Immature natural killer cell (primary cell): ENCODE measurements at regions not wholly inside any gene's neighbourhood (a gene's known extent, or its start where the extent isn't known, plus 50 kb on each side); places are given as distances from the start of the nearest gene placed in this dataset.
"Not testable (repeated sequence)": the region's sequence is repeated elsewhere in the genome, so short reads cannot be mapped to it uniquely, and the experiment has no call there.

Experiments
- DNase-seq, 3 donors: peaks; one replicate each; pipeline ENCODE4 v3.0.0; 2022; ENCODE audit warnings: mixed read lengths in 1 of 3
- H3K27ac Mint-ChIP-seq, 6 donors: one replicate each; pipeline ENCODE4 v1.8.0; 2020; ENCODE audit warnings: mixed read lengths in 6 of 6, mild to moderate bottlenecking in 5 of 6, inconsistent platforms in 4 of 6, moderate library complexity in 3 of 6
- H3K27me3 Mint-ChIP-seq, 3 donors: one replicate each; pipeline ENCODE4 v1.8.0; 2020 to 2021; ENCODE audit warnings: low read depth in 3 of 3, mild to moderate bottlenecking in 3 of 3, mixed read lengths in 3 of 3, moderate library complexity in 3 of 3, inconsistent platforms in 1 of 3
- H3K36me3 Mint-ChIP-seq, 3 donors: one replicate each; pipeline ENCODE4 v1.8.0; 2020; ENCODE audit warnings: mixed read lengths in 3 of 3, inconsistent platforms in 2 of 3, mild to moderate bottlenecking in 2 of 3
- H3K4me1 Mint-ChIP-seq, 2 donors: one replicate each; pipeline ENCODE4 v1.8.0; 2020; ENCODE audit warnings: inconsistent platforms in 2 of 2, mild to moderate bottlenecking in 2 of 2, mixed read lengths in 2 of 2, moderate library complexity in 1 of 2
- H3K4me3 Mint-ChIP-seq, 5 donors: one replicate each; pipeline ENCODE4 v1.8.0; 2020; ENCODE audit warnings: mild to moderate bottlenecking in 5 of 5, mixed read lengths in 5 of 5, inconsistent platforms in 3 of 5, moderate library complexity in 3 of 5
- H3K9me3 Mint-ChIP-seq, 6 donors: one replicate each; pipeline ENCODE4 v1.8.0; 2020; ENCODE audit warnings: mild to moderate bottlenecking in 6 of 6, mixed read lengths in 6 of 6, inconsistent platforms in 4 of 6, moderate library complexity in 3 of 6

GRCh38 chr7:96800122-96800521 is 90.5 kb upstream of the SEM1 start:
- Mint-ChIP-seq H3K4me3 (no peak overlapping the region), H3K9me3 (no peaks in the 10 kb centered on the region), H3K36me3 (no peaks in the 10 kb centered on the region), H3K27ac (no peak overlapping the region), H3K27me3 (peaks cover 6 to 12% (median 10%) of the 10 kb centered on the region in 3 donors), H3K4me1 (no peaks in the 10 kb centered on the region)
- DNase-seq, result no peak

DNA sequence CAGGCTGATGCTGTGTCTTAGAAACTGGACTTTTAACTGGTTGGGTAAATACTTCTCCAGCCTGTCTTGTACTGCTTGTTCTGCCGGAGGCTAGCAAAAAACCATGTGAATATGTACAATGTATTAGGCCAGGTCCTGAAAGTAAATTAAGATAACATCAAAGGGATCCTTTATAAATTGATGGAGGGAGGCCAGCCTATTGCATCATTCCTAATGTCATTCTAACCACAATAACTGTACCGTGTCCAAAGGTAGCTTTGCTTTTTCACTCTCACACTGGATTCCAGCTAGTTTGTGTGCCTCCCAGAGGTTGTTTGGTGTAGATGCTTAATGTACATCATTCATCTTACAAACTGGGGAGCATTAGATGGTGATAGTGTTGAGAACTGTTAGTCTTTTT is 91.2 kb upstream of the SEM1 start:
- Mint-ChIP-seq H3K36me3 (no peaks in the 10 kb centered on the region), H3K9me3 (no peaks in the 10 kb centered on the region), H3K4me1 (no peaks in the 10 kb centered on the region), H3K27ac (no peak overlapping the region), H3K4me3 (no peak overlapping the region), H3K27me3 (peaks cover 6 to 14% (median 10%) of the 10 kb centered on the region in 3 donors)
- DNase-seq, result no peak

DNA sequence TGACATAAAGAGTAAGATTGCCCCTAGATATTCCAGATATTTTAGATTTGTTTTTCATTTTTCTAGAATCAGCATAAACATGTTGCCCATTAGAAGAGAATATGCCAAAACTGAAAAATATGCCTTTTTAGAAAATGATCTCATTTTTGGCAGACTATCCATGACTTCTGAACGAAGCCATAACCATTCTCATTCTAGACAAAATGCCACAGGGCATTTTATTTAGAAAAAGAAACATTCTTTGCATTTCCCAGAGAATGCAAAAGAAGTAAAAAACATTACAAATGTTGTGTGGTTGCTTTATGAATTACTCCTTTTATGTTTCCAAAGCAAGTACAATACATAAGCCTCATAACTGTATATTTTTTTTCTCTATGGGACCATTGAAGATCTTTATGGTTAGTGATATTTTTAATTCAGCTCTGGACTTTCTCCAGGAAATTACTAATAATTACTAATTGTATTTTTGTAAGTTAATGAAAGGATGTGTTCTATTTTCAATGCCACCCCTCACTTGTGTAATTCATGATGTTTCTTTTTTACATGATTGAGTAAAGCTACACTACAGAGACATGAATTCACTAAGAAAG is 109.6 kb upstream of the SEM1 start:
- Mint-ChIP-seq H3K4me3 (no peak overlapping the region), H3K27me3 (peaks cover 3 to 14% (median 10%) of the 10 kb centered on the region in 3 donors), H3K4me1 (peaks cover 0 to under 1% of the 10 kb centered on the region in 2 donors), H3K9me3 (peaks cover 0 to 5% (median 0%) of the 10 kb centered on the region in 6 donors), H3K36me3 (no peaks in the 10 kb centered on the region), H3K27ac (no peak overlapping the region)
- DNase-seq, result no peak

- H3K9me3 Mint-ChIP-seq, DNase-seq, H3K27ac Mint-ChIP-seq, H3K4me3 Mint-ChIP-seq, H3K36me3 Mint-ChIP-seq: not testable (repeated sequence)
- Mint-ChIP-seq H3K4me1 (peaks cover 13 to 16% of the 10 kb centered on the region in 2 donors), H3K27me3 (peaks cover 0 to 20% (median 8%) of the 10 kb centered on the region in 3 donors)
Measured at GRCh38 chr7:96821131-96821530, 111.5 kb upstream of the SEM1 start.

- H3K27me3 Mint-ChIP-seq, result peaks cover 0 to 14% (median 8%) of the 10 kb centered on the region in 3 donors
- no peak overlapping the region for H3K27ac Mint-ChIP-seq
- H3K4me1 Mint-ChIP-seq, result peaks cover 16 to 18% of the 10 kb centered on the region in 2 donors
- no peak overlapping the region for H3K4me3 Mint-ChIP-seq
- peaks cover 0 to 5% (median 0%) of the 10 kb centered on the region in 6 donors for H3K9me3 Mint-ChIP-seq
- no peak for DNase-seq
- H3K36me3 Mint-ChIP-seq, result no peaks in the 10 kb centered on the region
Measured at GRCh38 chr7:96822824-96823223, 113.2 kb upstream of the SEM1 start.

- peaks cover 16 to 18% of the 10 kb centered on the region in 2 donors for H3K4me1 Mint-ChIP-seq
- peaks cover 0 to 14% (median 8%) of the 10 kb centered on the region in 3 donors for H3K27me3 Mint-ChIP-seq
- no peak overlapping the region for H3K4me3 Mint-ChIP-seq
- H3K36me3 Mint-ChIP-seq, result no peaks in the 10 kb centered on the region
- H3K9me3 Mint-ChIP-seq, result peaks cover 0 to 4% (median 0%) of the 10 kb centered on the region in 6 donors
- H3K27ac Mint-ChIP-seq, result no peak overlapping the region
- no peak for DNase-seq
Measured at GRCh38 chr7:96823274-96823673, 113.6 kb upstream of the SEM1 start.

DNA sequence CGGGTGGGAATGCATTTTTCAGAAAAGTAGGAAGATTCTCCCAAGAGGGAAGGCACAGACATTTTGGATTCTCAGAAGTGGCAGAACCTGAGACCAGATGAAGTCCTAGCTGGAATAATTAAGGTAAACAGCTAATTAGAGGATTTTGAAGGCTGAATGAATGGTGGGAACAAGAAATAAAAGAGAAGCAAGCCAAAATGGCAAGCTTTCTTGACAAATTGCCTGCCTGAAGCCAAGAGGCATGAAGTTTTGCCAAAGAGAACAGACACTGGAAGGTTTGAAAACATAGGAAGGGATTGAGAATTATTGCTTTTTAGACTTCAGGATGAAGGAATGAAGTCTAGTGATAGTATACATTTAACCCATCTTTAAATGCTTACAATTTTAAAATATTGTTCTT is 115.0 kb upstream of the SEM1 start:
- Mint-ChIP-seq H3K27ac (peak overlapping the region in 1 of 6 donors; percentile 22), H3K9me3 (peaks cover 0 to 2% (median 0%) of the 10 kb centered on the region in 6 donors), H3K4me3 (no peak overlapping the region), H3K4me1 (peaks cover 16 to 18% of the 10 kb centered on the region in 2 donors), H3K36me3 (no peaks in the 10 kb centered on the region), H3K27me3 (peaks cover 0 to 14% (median 8%) of the 10 kb centered on the region in 3 donors)
- no peak for DNase-seq

DNA sequence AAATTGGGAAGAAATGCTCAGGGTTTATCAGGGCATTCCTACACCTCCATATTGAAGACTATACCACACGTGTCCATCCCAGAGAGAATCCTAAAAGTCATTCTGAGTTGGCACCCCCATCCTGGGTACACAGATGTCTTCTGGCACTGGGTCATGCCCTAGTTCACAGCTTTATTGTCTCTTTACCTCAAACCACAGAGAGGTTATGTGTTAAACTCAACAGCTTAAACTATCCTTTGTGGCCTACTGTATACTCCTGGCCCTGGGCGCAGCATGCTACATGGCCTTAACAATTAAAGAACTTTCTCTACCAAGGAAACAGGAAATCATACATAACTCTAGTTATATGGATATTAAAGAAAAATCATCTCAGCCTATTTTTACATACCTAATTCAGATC is 115.6 kb upstream of the SEM1 start:
- Mint-ChIP-seq H3K4me1 (peaks cover 16 to 18% of the 10 kb centered on the region in 2 donors), H3K27me3 (peaks cover 0 to 13% (median 7%) of the 10 kb centered on the region in 3 donors), H3K4me3 (peak overlapping the region in 4 of 5 donors; percentile 7 to 58 (median 12)), H3K27ac (peak overlapping the region in 1 of 6 donors; percentile 22), H3K36me3 (no peaks in the 10 kb centered on the region), H3K9me3 (peaks cover 0 to 2% (median 0%) of the 10 kb centered on the region in 6 donors)
- DNase-seq, result peak in 2 of 3 donors; percentile 22 to 28

GRCh38 chr7:96826089-96826488 is 116.4 kb upstream of the SEM1 start:
- Mint-ChIP-seq H3K27me3 (peaks cover 0 to 11% (median 9%) of the 10 kb centered on the region in 3 donors), H3K4me1 (peaks cover 16 to 18% of the 10 kb centered on the region in 2 donors), H3K4me3 (peak overlapping the region in 1 of 5 donors; percentile 21), H3K9me3 (peaks cover 0 to 2% (median 0%) of the 10 kb centered on the region in 6 donors), H3K27ac (no peak overlapping the region), H3K36me3 (no peaks in the 10 kb centered on the region)
- DNase-seq, result no peak

DNA sequence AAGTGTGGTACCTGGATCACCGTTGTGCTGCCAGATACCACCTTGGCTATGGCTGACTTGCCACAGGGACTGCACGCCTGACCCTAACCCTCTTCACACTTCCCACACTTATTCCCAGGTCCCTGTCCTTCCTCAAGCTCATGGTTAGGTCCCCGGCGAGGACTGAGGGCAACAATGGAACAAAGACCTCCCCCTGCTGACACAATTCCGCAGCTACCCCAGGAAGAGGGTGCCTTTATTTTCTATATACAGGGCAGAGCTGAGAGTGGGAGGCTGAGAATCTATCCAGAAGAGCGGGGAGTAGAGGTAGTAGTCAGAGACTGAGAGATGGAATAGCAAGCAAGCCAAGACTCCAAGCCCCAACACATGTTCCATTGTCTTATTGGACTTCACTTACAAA is 118.1 kb upstream of the SEM1 start:
- Mint-ChIP-seq H3K9me3 (no peaks in the 10 kb centered on the region), H3K27ac (no peak overlapping the region), H3K36me3 (no peaks in the 10 kb centered on the region), H3K4me3 (no peak overlapping the region), H3K4me1 (peaks cover 16 to 18% of the 10 kb centered on the region in 2 donors), H3K27me3 (peaks cover 0 to 11% (median 6%) of the 10 kb centered on the region in 3 donors)
- DNase-seq, result no peak

DNA sequence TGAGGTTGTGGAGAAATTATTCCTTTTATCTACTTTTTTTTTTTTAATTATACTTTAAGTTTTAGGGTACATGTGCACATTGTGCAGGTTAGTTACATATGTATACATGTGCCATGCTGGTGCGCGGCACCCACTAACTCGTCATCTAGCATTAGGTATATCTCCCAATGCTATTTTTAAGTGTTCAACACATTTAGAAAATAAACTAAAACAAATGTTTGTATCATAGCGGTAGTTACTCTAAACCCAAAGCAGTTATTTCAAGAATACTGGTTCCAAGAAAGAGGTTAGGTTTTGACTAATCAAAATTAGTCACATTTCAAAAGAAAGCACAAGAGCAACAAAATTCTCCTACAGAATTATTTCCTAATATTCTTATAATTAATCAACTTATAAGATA is 119.5 kb upstream of the SEM1 start:
- DNase-seq, H3K9me3 Mint-ChIP-seq, H3K36me3 Mint-ChIP-seq, H3K27ac Mint-ChIP-seq, H3K4me3 Mint-ChIP-seq, H3K27me3 Mint-ChIP-seq: not testable (repeated sequence)
- H3K4me1 Mint-ChIP-seq, result peaks cover 16 to 18% of the 10 kb centered on the region in 2 donors

DNA sequence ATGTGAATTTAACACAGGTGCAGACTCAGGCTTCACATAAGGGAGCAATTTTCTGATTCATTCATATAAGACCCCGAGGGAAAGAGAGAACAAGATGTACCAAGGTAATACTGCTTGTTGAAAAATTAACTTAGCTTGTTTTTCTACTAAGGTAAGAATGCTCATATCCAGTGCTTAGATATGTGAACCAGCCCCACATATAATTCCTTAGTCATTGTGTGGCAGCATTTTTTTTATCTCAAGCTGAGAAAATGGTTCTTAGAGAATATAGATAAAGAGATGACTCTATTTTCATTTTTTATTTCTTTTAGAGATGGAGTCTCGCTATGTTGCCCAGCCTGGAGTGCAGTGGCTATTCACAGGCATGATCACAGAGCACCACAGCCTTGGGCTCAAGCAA is 121.8 kb upstream of the SEM1 start:
- no peak for DNase-seq
- Mint-ChIP-seq H3K4me1 (peaks cover 9 to 13% of the 10 kb centered on the region in 2 donors), H3K9me3 (no peaks in the 10 kb centered on the region), H3K27me3 (peaks cover 0 to 6% (median 0%) of the 10 kb centered on the region in 3 donors), H3K4me3 (no peak overlapping the region), H3K36me3 (no peaks in the 10 kb centered on the region), H3K27ac (no peak overlapping the region)

DNA sequence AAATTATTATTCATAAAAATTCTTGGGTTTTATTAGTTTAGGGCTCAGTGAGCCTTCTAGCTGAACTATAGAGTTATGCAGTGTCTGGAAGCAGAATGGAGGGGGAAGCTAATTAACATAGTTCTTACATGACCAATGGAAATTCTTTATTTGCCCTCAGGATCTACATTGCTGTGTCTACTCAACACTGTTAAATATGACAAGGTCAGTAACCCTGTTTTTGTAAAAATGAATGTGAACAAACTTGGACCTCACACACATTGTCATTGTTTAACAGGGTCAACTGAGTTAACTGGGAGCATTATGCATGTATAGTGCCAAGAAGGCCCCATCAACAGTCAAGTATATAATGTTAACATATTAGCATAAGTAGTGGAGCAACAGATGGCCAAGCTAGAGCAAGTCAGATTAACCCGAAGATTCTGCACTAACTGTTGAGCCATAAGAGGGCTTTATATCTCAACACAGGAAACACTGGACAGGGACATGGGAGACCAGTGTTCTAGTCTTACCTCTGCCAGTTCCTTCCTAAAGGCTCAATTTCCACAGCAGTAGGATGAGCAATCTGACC is 122.5 kb upstream of the SEM1 start:
- H3K9me3 Mint-ChIP-seq, result no peaks in the 10 kb centered on the region
- no peak overlapping the region for H3K27ac Mint-ChIP-seq
- H3K4me1 Mint-ChIP-seq, result peaks cover 14 to 20% of the 10 kb centered on the region in 2 donors
- H3K4me3 Mint-ChIP-seq, result no peak overlapping the region
- no peak for DNase-seq
- H3K27me3 Mint-ChIP-seq, result peaks cover 0 to 6% (median 0%) of the 10 kb centered on the region in 3 donors
- H3K36me3 Mint-ChIP-seq, result no peaks in the 10 kb centered on the region

- Mint-ChIP-seq H3K9me3 (no peaks in the 10 kb centered on the region), H3K4me1 (peaks cover 30 to 37% of the 10 kb centered on the region in 2 donors), H3K27ac (no peak overlapping the region), H3K4me3 (no peak overlapping the region), H3K36me3 (no peaks in the 10 kb centered on the region), H3K27me3 (peaks cover 0 to 6% (median 2%) of the 10 kb centered on the region in 3 donors)
- DNase-seq, result no peak
Measured at GRCh38 chr7:96833676-96834453, 124.2 kb upstream of the SEM1 start.
